ENCODE measurements at regions not wholly inside any gene's neighbourhood (a gene's known extent, or its start where the extent isn't known, plus 50 kb on each side); places are given as distances from the start of the nearest gene placed in this dataset.

DNA sequence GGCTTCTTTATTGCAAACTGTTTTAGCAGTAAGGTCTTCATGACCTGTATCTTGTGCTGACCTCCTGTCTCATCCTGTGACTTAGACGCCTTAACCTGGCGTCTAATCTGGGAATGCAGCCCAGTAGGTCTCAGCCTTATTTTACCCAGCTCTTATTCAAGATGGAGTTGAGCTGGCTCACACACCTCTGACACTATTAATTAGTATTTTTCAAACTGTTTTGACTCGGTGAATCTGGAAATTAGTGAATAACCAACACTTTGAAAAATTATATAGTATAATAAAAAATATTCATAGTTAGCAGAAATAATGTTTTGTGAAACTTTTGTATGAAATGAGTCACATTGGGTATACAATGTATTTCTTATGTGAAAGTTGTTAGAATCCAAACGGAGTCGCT lies 189.4 kb downstream of the PDGFRA start:
- TF ChIP-seq, protein P1, sequence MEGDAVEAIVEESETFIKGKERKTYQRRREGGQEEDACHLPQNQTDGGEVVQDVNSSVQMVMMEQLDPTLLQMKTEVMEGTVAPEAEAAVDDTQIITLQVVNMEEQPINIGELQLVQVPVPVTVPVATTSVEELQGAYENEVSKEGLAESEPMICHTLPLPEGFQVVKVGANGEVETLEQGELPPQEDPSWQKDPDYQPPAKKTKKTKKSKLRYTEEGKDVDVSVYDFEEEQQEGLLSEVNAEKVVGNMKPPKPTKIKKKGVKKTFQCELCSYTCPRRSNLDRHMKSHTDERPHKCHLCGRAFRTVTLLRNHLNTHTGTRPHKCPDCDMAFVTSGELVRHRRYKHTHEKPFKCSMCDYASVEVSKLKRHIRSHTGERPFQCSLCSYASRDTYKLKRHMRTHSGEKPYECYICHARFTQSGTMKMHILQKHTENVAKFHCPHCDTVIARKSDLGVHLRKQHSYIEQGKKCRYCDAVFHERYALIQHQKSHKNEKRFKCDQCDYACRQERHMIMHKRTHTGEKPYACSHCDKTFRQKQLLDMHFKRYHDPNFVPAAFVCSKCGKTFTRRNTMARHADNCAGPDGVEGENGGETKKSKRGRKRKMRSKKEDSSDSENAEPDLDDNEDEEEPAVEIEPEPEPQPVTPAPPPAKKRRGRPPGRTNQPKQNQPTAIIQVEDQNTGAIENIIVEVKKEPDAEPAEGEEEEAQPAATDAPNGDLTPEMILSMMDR (conservative IDR thresholded peaks at IDR 0.05; ENCODE audit: low read depth, low read length): no peak
- TF ChIP-seq EZH2 (IDR thresholded peaks at IDR 0.05; ENCODE audit: borderline replicate concordance, low read depth, low read length, poor library complexity, severe bottlenecking): no peak
